ENCODE measurements at regions not wholly inside any gene's neighbourhood (a gene's known extent, or its start where the extent isn't known, plus 50 kb on each side); places are given as distances from the start of the nearest gene placed in this dataset.
A peak's percentile ranks its signal among the peaks of the same experiment; 100 is the strongest.

- CTCF ChIA-PET, result no interaction called here
- Histone ChIP-seq H3K27ac (no peak overlapping the region), H3K9me3 (no peaks in the 10 kb centered on the region), H3K4me3 (no peak overlapping the region), H3K4me2 (no peak overlapping the region), H3K4me1 (no peaks in the 10 kb centered on the region)
- TF ChIP-seq ZSCAN20 (CRISPR knock-in tag; IDR thresholded peaks at IDR 0.05) (no peak), EHF (CRISPR knock-in tag; IDR thresholded peaks at IDR 0.05) (no peak), MYC (IDR thresholded peaks at IDR 0.05; ENCODE audit: borderline replicate concordance, low read length) (no peak), GATA3 (IDR thresholded peaks at IDR 0.05; ENCODE audit: borderline replicate concordance) (no peak), ZC3H11A (IDR thresholded peaks at IDR 0.05) (no peak), HOXB5 (CRISPR knock-in tag; IDR thresholded peaks at IDR 0.05) (no peak), HMGXB4 (CRISPR knock-in tag; IDR thresholded peaks at IDR 0.05; ENCODE audit: borderline replicate concordance) (no peak), E2F6 (IDR thresholded peaks at IDR 0.05; ENCODE audit: borderline replicate concordance, low read depth) (no peak), JUN (IDR thresholded peaks at IDR 0.05) (no peak), RFX5 (IDR thresholded peaks at IDR 0.05) (no peak), HEYL (CRISPR knock-in tag; IDR thresholded peaks at IDR 0.05) (no peak), BCL3 (IDR thresholded peaks at IDR 0.05) (no peak), EHMT2 (IDR thresholded peaks at IDR 0.05; ENCODE audit: low read depth) (no peak), CHD4 (IDR thresholded peaks at IDR 0.05; ENCODE audit: borderline replicate concordance) (no peak)
- POLR2A ChIA-PET, result no interaction called here
- DNase-seq (ENCODE audit: low read depth in 1 of 2, low spot score in 1 of 2), result no peak
- FAIRE-seq, result no peak
- no peak for ATAC-seq
These were observed 66.0 kb downstream of the MAGEC1 start for GRCh38 chrX:141969706-141970105.

DNA sequence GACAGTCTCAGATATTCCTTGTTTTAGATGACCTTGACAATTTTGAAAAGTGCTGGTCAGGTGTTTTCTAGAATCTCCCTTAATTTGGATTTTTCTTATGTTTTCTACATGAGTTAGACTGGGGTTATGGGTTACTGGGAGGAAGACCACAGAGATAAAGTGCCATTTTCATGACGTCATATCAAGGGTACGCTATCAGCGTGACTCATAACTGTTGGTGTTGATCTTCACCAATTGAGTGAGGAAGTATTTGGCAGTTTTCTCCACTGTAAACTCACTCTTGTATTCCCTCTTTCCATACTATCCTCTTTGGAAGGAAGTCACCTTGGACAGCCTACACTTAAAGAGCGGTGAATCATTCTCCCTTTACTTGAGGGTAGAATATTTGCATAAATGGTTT is 56.9 kb downstream of the MAGEC1 start:
- ChIA-PET POLR2A (no interaction called here), CTCF (no interaction called here)
- no peak for ATAC-seq
- no peak for DNase-seq (ENCODE audit: low read depth in 1 of 2, low spot score in 1 of 2)
- H3K9me3 ChIP-seq, result no peaks in the 10 kb centered on the region
- H3K4me1 ChIP-seq, result no peaks in the 10 kb centered on the region
- TF ChIP-seq RCOR1 (IDR thresholded peaks at IDR 0.05; ENCODE audit: low read depth, low read length) (no peak), ATOH8 (CRISPR knock-in tag; IDR thresholded peaks at IDR 0.05; ENCODE audit: low read depth) (no peak), FOSL2 (IDR thresholded peaks at IDR 0.05) (no peak), FOSL2 (CRISPR knock-in tag; IDR thresholded peaks at IDR 0.05) (peak; percentile 41; the same call in 1 of the 2 replicates)
- H3K27ac ChIP-seq, result no peak overlapping the region
- WGBS (ENCODE audit: missing lambda C conversion rate), result 55% methylated on average over 4 of the region's 4 CpGs
- no peak overlapping the region for H3K4me2 ChIP-seq
- no peak overlapping the region for H3K4me3 ChIP-seq
- peak; percentile 18 for FAIRE-seq

Measured in A549 (cell line).